Endothelial cell of umbilical vein (primary cell): ENCODE measurements at regions not wholly inside any gene's neighbourhood (a gene's known extent, or its start where the extent isn't known, plus 50 kb on each side); places are given as distances from the start of the nearest gene placed in this dataset.

Source experiments
- BruUV-seq: library from RNA; stranded (reverse); fragments of 400-500 nt; replicated peaks from 2 replicates; lab custom pipeline; 2021; lab: Mats Ljungman, UMichigan
- CTCF ChIA-PET: fragments of 300-600, 350-600 bp; sonication (Branson Sonifier 250); formaldehyde crosslinking; loops from one replicate; lab custom pipeline; 2021; ENCODE audit warnings: antibody characterized with exemption, inconsistent platforms; lab: Charles Lee
- POLR2A ChIA-PET: fragments of 300-600, 350-600 bp; sonication (Branson Sonifier 250); formaldehyde crosslinking; loops from one replicate; lab custom pipeline; 2021; ENCODE audit warnings: antibody characterized with exemption, inconsistent platforms; lab: Charles Lee
- DNase-seq: peaks from one replicate; pipeline ENCODE4 v3.0.0-alpha.2; 2011; ENCODE audit warnings: low read depth, low spot score
- FAIRE-seq: peaks from 2 replicates; lab custom pipeline; 2011; peaks lifted over from hg19 to GRCh38; lab: Jason Lieb, UNC
- H2AFZ ChIP-seq: 2 replicates; pipeline ENCODE4 v1.6.0; 2012; ENCODE audit warnings: low read depth, low read length, control low read depth, inconsistent platforms
- H3K27ac ChIP-seq: 2 replicates; pipeline ENCODE4 v1.5.1; 2011; ENCODE audit warnings: low read depth, mild to moderate bottlenecking, control low read depth, low read length, moderate library complexity; ENCODE audit not compliant: insufficient read depth
- H3K27me3 ChIP-seq, 2 experiments: 2 replicates each; pipeline versions ENCODE4 v1.6.0 to v1.6.1; 2011; ENCODE audit warnings: low read length in 2 of 2, mixed read lengths in 1 of 2; ENCODE audit not compliant: control insufficient read depth in 2 of 2, insufficient read depth in 2 of 2
- H3K36me3 ChIP-seq, 2 experiments: 2 replicates in 1 of 2; 3 replicates in 1 of 2; pipeline ENCODE4 v1.5.1; 2011; ENCODE audit warnings: low read length in 2 of 2, mild to moderate bottlenecking in 1 of 2, moderate library complexity in 1 of 2; ENCODE audit not compliant: control insufficient read depth in 2 of 2, insufficient read depth in 2 of 2; ENCODE audit errors: extremely low read depth in 1 of 2
- H3K4me1 ChIP-seq: 3 replicates; pipeline ENCODE4 v1.5.1; 2011; ENCODE audit warnings: mild to moderate bottlenecking, low read length; ENCODE audit not compliant: control insufficient read depth, insufficient read depth; ENCODE audit errors: extremely low read depth
- H3K4me2 ChIP-seq: 2 replicates; pipeline ENCODE4 v1.6.1; 2011; ENCODE audit warnings: low read length, control low read depth, mixed read lengths; ENCODE audit not compliant: insufficient read depth
- H3K4me3 ChIP-seq, 3 experiments: fragments of 200-600 bp in 1 of 3; sonication (generic), shearing (Covaris generic) in 1 of 3; replicated peaks in 1 of 3; 2 replicates each; pipeline ENCODE4 v1.5.1; 2011 to 2016; ENCODE audit warnings: control low read depth in 3 of 3, low read length in 3 of 3, mild to moderate bottlenecking in 2 of 3, inconsistent platforms in 1 of 3, low read depth in 1 of 3, moderate library complexity in 1 of 3; ENCODE audit not compliant: insufficient read depth in 1 of 3
- H3K79me2 ChIP-seq: 2 replicates; pipeline ENCODE4 v1.6.0; 2012; ENCODE audit warnings: low read length, inconsistent platforms; ENCODE audit not compliant: control insufficient read depth, insufficient read depth
- H3K9ac ChIP-seq: replicated peaks from 2 replicates; pipeline ENCODE3; 2011; ENCODE audit warnings: low read length, control low read depth; ENCODE audit not compliant: insufficient read depth; ENCODE audit errors: extremely low read depth
- H3K9me1 ChIP-seq: replicated peaks from 3 replicates; pipeline ENCODE4 v1.6.0; 2011; ENCODE audit warnings: mild to moderate bottlenecking, low read length; ENCODE audit not compliant: control insufficient read depth, insufficient read depth; ENCODE audit errors: extremely low read depth
- H3K9me3 ChIP-seq: replicated peaks from 2 replicates; pipeline ENCODE4 v1.5.1; 2012; ENCODE audit warnings: low read length, inconsistent platforms; ENCODE audit not compliant: control insufficient read depth, insufficient read depth
- H4K20me1 ChIP-seq: replicated peaks from 2 replicates; pipeline ENCODE3; 2011; ENCODE audit warnings: mild to moderate bottlenecking, low read length; ENCODE audit not compliant: control insufficient read depth, insufficient read depth; ENCODE audit errors: extremely low read depth
- CTCF ChIP-seq, 2 donors: IDR thresholded peaks; 1 replicate in 1 of 2; 2 replicates in 1 of 2; pipeline ENCODE4 v1.5.1; 2011; ENCODE audit warnings: low read length in 2 of 2, mild to moderate bottlenecking in 2 of 2, moderate library complexity in 2 of 2, control low read depth in 1 of 2, inconsistent platforms in 1 of 2, low read depth in 1 of 2; ENCODE audit not compliant: insufficient read depth in 1 of 2; ENCODE audit errors: extremely low read depth in 1 of 2
- JUN ChIP-seq: IDR thresholded peaks from 2 replicates; pipeline ENCODE4 v1.6.1; 2011; ENCODE audit warnings: borderline replicate concordance, low read depth; ENCODE audit not compliant: insufficient read length, insufficient read depth
- dilution Hi-C: fragments of 300-500 bp; cut with MboI; formaldehyde crosslinking; loops from one replicate; pipeline ENCODE4 v1.15.0; 2019; ENCODE audit warnings: low sequenced_read_pairs; ENCODE audit not compliant: extremely low pct_ligation_motif_present
- intact Hi-C: fragments of 100-400 bp; cut with micrococcal nuclease; formaldehyde crosslinking; loops from one replicate; pipeline ENCODE4 v1.10.0; 2022
- TF ChIP-seq, protein P1 (sequence below): IDR thresholded peaks from 2 replicates; pipeline ENCODE4 v1.6.1; 2011; ENCODE audit not compliant: insufficient read depth, insufficient read length

GRCh38 chr13:85262499-85262898 is 536.7 kb downstream of the SLITRK6 start:
- intact Hi-C loops: no loop called here
- POLR2A ChIA-PET: no interaction called here

More at GRCh38 chr13:85262499-85262898, 536.7 kb downstream of the SLITRK6 start:
- no peaks in the 10 kb centered on the region for H4K20me1 ChIP-seq
- FAIRE-seq (no peak), DNase-seq (no peak)
- no peaks in the 10 kb centered on the region for H3K79me2 ChIP-seq
- no peaks in the 10 kb centered on the region for H3K9me1 ChIP-seq
- no peak overlapping the region for H3K27ac ChIP-seq
- H2AFZ ChIP-seq: no peak overlapping the region
- H3K9me3 ChIP-seq: no peaks in the 10 kb centered on the region
- no peaks in the 10 kb centered on the region for H3K36me3 ChIP-seq
- TF ChIP-seq JUN (no peak), CTCF (IDR thresholded peaks at IDR 0.05; ENCODE audit: extremely low read depth in 1 of 2, insufficient read depth in 1 of 2, low read depth in 1 of 2, low read length in 2 of 2) (no peak)
- TF ChIP-seq, protein P1, sequence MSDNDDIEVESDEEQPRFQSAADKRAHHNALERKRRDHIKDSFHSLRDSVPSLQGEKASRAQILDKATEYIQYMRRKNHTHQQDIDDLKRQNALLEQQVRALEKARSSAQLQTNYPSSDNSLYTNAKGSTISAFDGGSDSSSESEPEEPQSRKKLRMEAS: no peak
- H3K9ac ChIP-seq: no peak overlapping the region
- dilution Hi-C loops: no loop called here
- H3K4me1 ChIP-seq: no peaks in the 10 kb centered on the region
- CTCF ChIA-PET: no interaction called here
- no peak overlapping the region for H3K4me3 ChIP-seq
- H3K27me3 ChIP-seq: no peaks in the 10 kb centered on the region
- no peak overlapping the region for H3K4me2 ChIP-seq
- no TSS peak for BruUV-seq
